Left renal pelvis (tissue), 4 donors: ENCODE measurements at regions not wholly inside any gene's neighbourhood (a gene's known extent, or its start where the extent isn't known, plus 50 kb on each side); places are given as distances from the start of the nearest gene placed in this dataset.
A peak's percentile ranks its signal among the peaks of the same experiment; 100 is the strongest.
"Not testable (repeated sequence)": the region's sequence is repeated elsewhere in the genome, so short reads cannot be mapped to it uniquely, and the experiment has no call there.

Source experiments
- DNase-seq, 4 donors: peaks; one replicate each; pipeline ENCODE4 v3.0.0-alpha.2; 2013; ENCODE audit warnings: low read depth in 4 of 4, low spot score in 3 of 4

DNA sequence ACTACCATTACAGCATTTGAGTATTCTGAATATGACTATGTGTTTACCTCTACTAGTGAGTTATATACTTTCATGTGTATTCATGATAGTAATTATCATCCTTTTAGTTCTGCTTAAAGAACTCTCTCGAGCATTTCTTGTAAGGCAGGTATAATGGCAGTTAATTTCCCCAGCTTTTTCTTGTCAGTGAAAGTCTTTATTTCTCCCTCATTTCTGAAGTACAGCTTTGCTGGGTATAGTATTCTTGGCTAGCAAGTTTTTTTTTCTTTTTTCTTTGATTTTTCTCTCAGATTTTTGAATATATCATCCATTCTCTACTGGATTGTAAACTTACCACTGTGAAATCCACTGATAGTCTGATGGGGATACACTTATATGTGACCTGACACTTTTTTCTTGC lies 165.9 kb upstream of the ARHGAP5 start:
- DNase-seq = no peak

DNA sequence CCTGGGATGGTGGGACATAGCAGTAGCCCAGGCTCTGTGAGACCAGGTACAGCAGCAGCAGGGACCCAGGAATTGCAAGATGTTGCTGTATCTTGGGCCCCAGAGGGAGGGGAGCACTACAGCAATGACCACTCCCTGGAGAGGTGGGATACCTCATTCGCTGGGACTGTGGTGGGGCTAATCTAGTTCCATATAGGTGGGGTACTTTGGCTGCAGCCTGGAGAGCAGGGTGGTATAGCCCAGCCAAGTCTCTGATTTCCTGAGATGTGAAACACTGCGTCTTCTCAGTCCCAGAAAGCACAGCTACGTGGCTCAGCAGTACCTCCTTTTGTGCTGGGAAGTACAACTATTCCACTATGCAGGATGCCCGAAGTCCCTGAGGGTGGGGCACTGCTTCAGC lies 163.7 kb upstream of the ARHGAP5 start:
- no peak for DNase-seq

DNA sequence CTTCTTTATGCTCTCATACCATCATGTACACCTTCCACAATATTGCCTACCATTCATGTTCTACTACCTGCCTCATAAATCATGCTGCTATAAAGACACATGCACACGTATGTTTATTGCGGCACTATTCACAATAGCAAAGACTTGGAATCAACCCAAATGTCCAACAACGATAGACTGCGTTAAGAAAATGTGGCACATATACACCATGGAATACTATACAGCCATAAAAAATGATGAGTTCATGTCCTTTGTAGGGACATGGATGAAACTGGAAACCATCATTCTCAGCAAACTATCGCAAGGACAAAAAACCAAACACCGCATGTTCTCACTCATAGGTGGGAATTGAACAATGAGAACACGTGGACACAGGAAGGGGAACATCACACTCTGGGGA lies 158.8 kb upstream of the ARHGAP5 start:
- not testable (repeated sequence) for DNase-seq

DNA sequence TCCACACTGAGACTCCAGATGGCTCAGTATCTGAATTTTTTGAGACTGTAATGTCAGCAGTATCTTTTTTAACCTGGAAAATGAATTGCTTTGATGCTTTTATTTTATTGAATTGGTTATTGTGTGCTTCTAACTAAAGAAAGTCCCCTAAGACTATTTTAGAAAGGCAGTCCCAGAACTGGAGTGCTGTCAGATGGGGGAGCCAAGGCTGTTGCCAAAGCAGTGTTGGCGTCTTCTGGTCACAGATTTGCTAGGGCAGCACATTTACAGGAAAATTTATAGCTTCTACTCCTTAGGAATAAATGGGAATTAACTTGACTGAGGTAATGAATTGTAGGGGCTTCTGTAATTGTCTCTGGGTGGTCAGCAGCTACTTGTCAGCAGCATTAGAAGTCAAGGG lies 157.1 kb upstream of the ARHGAP5 start:
- no peak for DNase-seq

DNA sequence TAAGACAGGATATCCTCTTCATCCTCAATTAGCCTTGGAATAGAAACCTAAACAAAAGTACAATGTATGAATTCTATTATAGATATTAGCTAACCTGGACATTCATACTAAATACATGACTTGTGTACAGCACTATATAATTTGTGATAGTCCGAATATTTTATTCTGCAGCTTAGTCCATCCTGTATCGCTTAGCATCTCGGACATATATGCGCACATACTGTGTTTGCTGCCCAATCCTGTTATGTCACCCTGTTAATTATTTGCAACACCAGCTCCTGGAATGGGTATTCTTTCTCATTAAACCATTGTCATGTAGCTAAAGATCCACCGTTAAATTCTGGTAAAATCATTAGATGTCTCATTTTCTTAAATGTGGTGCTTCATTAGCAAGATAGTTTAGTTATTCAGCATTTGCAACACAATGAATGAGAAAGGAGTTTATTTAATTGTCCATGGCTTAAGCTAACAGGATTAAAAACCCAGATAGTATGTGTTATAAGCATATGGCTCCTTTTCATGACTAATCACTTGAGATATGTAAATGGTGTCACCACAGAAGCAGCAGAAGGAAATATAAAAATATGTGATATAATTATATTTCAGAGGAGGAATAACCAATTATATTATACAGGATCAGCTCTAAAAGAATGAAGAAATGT lies 156.0 kb upstream of the ARHGAP5 start:
- DNase-seq = no peak

DNA sequence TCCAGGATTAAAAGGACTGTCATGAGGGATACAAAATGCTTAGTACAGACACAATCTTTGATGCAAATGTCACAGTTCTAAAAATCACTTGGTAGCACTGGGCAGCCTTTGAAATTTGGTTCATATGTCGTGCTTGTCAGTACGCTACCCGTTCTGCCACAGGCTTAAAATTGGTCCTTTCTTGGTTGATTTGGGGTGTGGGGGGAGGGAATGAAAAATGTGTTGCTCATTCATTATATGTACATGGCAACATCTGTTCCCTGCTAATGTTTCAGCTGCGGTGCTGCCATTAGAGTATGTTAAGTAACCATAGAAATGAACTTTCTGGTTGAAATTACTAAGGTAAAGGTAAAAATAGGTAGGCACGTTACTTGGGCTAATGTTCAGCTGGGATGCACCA lies 155.4 kb upstream of the ARHGAP5 start:
- no peak for DNase-seq

DNA sequence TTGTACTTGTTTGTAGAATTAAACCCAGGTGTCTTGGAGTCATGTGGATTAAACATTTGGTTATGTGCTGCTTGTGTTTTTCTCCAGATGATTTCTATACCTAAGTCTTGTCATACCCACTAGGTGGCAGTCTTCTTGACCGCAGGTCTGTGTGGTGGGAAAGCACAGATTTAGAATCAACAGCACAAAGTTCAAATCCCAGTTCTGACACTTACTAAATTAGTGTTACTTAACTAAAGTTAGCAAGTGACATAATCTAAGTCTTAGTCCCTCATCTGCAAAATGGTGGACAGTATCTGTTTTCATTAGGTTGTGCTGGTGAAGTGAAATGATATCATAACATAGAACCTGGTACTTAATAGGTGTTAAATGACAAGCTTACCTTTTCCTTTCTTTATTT lies 151.0 kb upstream of the ARHGAP5 start:
- DNase-seq = no peak

DNA sequence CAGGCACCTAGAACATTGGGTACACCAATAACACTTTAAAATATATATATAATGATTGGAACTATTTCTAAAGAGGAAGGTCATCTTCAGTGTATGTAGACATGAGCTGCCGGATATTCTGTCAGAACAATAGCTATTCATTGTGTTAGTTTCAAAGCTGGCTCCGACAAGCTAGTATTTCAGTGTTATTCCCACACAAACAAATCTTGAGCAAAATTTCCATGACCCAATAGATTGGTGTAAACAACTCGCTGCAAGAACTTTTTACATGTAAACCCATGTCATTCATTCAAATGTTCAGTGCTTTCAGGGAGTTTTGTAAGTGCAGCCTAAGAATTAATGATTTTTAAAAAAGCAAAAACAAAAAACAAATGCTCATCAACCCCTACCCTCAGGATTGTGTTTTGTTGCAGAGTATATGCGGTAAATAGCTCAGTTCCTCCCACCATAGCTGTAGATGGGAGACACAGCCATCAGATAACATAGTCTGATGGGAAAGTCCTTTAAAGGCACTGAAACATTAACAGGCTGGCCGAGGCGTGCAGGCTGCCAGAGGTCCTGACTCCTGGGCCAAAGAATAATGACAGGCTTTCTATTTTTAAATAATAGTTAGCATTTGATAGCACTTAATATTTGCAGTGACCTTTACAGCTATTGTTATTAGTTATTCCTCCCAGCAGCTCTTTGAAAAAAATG lies 150.3 kb upstream of the ARHGAP5 start:
- no peak for DNase-seq

DNA sequence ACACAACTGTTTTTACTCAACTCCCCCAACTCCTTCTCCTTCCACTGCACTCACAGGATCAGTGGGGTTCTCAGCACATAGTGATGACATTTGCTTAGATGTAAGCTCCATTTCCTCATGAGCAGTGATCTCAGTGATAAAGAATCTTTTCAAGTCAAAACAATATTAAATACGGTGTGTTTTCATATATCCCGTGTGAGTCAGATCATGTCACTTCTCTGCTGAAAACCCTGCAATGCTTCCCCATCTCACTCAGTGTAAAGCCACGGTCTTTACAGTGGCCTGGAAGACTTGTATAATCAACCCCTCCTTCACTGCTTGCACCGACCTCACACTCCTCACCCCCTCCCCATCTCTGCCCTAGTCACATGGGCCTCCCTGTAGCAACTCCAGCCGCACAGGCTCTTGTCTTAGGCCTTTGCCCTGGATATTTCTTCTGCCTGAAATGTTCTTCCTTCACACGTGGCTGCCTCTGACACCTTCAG lies 149.7 kb upstream of the ARHGAP5 start:
- peak in 1 of 4 donors; percentile 32 for DNase-seq

DNA sequence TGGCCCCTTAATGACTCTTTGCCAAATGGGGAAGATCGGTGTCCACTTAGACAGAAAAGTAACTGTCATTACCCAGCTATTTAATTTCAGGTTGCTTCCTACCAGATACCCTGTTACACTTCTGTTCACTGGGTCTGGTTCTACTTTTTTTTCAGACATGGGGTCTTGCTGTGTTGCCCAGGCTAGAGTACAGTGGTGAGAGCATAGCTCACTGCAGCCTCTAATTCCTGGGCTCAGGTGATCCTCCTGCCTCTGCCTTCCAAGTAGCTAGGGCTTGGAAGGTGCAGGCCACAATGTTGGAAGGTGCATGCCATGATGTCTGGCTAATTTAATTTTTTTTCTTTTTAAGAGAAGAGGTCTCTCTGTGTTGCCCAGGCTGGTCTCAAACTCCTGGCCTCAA lies 147.0 kb upstream of the ARHGAP5 start:
- no peak for DNase-seq

DNA sequence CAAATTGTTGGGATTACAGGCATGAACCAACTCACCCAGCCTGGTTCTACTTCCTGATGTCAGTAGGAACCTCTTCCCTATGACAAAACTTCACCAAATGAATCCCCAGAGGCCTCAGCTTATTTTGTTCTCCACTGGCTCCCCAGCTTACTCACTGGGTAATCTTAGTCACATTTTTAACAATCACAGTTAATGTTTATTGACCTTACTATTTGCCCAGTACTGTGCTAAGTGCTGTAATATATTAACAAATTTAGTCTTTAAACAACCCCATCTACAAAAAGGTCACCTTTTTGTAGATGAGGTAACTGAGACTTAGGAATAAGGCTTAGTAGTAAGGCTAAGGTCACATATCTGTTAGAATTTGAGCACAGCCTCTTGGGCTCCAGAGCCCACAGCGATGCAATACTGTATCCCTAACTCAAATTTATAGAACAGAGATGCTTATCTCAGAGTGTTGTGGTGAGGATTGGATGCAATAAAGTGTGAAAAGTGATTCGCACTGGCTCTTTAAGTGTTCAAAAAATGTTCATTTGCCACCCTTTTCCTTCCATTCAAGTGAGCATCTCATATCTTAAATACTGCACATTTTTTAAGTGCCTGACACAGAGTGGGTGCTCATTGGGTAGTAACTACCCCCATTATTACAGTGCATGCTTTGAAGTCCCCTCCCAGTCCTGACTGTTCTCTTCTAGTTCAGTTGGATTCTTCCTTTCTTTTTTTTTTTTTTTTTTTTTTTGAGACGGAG lies 146.4 kb upstream of the ARHGAP5 start:
- DNase-seq = no peak

DNA sequence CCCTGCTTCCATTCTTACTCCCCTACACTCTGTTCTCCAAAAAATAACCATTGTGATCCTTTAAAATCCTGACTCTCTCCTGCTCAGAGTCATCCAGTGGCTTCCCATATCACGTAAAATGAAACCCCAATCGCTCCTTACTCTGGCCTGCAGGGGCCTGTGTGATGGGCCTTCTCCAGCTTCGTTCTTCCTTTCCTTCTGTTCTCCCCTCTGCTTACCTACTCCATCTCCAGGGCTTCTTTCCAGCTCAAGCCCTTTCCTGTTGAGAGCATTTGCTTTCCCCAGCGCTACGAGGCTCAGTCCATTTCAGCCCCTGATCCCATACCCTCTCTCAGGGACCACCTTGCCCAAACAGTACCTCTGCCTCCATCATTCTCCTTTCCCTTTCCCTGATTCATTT lies 144.4 kb upstream of the ARHGAP5 start:
- no peak for DNase-seq

DNA sequence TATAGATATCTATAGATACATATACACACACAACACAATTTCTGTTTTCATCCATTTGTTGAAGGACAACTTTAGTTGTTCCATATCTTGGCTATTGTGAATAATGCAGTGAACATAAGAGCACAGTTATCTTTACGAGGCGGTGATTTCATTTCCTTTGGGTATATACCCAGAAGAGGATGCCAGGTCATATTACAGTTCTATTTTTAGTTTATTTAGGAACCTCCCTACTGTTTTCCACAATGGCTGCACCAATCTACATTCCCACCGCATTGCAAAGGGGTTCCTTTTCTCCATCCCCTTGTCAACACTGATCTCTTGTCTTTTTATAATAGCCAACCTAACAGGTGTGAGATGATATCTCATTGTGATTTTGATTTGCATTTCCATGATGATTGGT lies 143.4 kb upstream of the ARHGAP5 start:
- DNase-seq = no peak

DNA sequence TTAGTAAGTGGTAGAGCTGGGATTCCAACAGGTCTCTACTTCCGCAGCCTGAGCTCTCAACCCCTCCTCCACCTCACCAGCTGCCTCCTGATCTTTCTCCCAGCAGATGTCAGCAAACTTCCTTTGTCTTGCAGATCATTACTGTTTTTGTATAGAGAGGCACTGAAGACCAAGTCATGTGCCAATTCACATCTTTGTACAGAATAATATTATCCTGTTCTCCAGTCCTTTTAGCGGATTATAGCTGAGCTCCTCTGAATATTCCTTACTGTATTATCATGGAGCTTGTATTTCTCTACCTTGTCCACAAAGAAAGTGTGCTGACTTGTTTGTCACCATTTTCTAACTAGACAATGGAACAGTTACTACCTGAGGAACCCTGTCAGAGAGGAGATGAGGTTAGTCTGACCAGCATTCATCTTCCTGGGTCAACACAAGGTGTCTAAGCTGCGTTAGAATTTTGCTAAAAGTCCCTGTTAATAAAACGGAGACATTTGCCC lies 142.3 kb upstream of the ARHGAP5 start:
- peak in 1 of 4 donors; percentile 46 for DNase-seq

DNA sequence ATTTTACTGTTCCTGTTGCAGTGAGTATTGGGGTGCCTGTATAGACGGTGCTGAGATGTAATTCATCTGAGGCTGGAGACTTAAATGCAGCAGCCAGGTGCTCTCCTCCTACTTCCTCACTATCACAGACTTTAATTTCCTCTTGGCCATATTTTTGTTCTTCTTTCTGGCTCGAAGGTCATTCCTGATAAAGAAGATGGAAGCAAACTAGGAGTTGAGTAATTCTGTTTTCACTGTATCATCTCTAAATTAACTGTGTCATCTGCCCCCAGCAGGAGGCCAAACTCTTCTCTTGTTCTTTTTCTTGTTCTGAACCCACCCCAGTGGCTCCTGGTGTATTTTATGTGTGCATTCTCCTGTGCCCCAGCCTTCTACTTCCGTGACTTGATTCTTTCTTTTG lies 141.7 kb upstream of the ARHGAP5 start:
- no peak for DNase-seq

DNA sequence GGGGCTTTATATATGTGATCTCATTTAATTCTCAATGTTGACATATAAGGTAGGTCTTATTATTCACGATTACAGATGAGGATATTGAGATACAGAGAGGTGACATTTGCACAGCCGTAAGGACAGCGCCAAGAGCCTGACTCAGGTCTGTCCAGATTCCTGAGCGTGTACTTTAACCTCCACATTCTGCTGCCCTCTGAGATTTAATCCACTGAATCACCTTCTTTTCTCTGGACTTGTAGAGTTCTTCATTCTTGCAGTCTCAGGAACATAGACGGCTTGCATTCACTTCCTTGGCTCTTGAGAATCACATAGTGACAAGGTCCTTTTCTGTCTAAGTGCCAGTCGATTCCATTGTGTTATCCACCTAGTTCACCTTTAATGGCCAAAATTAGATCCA lies 141.0 kb upstream of the ARHGAP5 start:
- DNase-seq = no peak

DNA sequence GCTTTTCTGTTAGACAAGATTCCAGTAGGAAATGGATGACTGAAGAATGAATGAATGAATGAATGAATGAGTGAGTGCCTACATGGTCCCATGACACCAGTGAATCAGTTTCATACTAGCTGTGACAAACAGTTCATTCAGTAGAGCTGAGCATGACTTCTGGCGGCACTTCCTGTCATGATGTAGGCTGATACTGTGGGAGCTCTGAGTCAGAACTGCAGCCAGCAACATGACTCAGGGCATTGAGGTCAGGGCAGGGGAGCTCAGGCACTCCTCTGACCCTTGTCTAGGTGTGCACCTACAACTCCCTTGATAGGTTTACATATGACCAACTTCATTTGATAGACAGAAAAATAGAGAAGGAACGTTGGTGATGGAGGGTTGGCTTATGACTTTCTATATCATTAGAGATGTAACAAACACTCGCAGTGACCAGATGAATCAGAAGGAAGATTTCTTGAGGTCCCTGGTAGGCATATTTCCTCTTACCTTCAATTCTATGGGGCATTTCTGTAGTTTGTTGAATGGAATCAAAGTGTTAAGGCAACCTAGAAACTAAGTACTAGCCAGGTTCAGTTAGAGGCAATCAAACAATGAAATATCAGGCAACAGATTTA lies 139.3 kb upstream of the ARHGAP5 start:
- DNase-seq = no peak

DNA sequence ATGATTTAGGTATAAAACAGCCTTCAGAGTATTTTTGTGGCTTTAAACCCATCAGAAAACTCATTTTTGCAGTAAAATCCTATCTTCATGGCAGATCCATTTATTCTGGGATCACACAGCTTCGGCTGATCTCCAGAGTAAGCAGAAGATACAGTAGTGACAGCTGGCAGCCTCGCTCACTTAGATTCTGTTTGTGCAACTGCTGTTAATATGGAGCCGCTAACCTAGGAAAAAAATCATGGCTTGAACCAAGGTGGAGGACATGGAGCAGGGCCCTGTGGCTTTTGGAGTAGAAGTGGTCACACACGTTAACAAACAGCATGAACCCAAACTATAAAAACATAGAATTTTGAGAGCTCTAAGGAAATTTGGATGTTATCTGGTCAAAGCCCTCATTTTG lies 137.2 kb upstream of the ARHGAP5 start:
- DNase-seq = no peak

DNA sequence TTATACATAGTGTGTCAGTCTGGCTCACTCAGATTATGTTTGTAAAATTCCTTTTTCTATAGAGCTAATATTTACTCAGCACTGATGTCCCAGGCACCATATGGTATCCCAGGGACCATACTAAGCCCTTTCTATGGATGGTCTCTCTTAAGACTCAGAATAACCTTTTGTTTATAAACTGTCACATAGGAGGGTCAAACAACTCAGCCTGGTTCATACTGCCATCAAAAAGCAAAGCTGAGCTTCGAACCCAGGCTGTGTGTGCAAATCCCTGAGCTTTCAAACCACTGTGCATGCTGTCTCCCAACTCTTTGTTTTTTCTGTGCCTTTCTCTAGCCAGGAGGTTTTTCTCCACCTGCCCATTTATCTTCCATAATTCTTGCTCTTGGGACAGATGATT lies 135.6 kb upstream of the ARHGAP5 start:
- no peak for DNase-seq

DNA sequence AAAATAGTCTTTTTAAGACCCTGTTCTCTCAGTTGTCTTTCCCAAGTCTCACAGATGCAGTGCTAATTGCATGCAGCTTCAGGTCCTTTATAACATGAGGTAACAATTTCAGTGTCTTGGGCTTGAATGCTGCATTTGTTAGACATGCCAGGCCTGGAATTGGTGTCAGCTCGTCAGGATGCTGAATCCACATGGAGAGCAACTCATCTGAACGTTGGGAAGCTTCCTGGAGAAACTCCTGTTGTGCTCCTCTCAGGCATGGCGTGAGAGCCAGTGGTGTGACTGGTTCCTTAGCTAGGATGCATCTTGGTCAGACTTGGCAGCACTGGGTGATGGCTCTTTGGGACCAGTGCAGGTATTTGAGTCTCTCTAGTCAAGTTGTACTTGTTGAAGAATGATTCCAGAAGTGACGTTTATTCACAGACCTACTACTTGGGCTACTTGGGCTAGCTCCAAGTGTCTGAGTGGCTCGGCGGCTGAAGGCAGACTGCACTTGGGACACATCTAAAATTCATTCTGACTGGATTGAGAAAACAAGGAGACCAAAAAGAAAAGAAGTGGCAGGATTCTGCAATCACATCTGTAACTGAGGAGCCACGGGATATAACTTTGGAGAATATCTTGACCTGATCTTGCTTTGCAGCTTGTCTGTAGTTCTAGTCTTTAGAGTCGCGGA lies 134.8 kb upstream of the ARHGAP5 start:
- DNase-seq = no peak
